IMR-90 (cell line): ENCODE measurements at regions not wholly inside any gene's neighbourhood (a gene's known extent, or its start where the extent isn't known, plus 50 kb on each side); places are given as distances from the start of the nearest gene placed in this dataset.
A peak's percentile ranks its signal among the peaks of the same experiment; 100 is the strongest.

Experiments
- ATAC-seq: fragments of 200-7000 bp; cut with Tn5 transposase; 2 replicates; pipeline ENCODE4 v1.9.1; 2020; ENCODE audit warnings: low read depth, mild to moderate bottlenecking, moderate library complexity
- BruUV-seq: library from RNA; stranded (reverse); fragments of 400-500 nt; replicated peaks from 2 replicates; lab custom pipeline; 2021; lab: Mats Ljungman, UMichigan
- CTCF ChIA-PET: fragments of 300-600 bp; formaldehyde crosslinking; extraction: SDS; loops from one replicate; lab custom pipeline; 2021; ENCODE audit warnings: antibody characterized with exemption; lab: Yijun Ruan, JAX
- POLR2A ChIA-PET: fragments of 300-600 bp; sonication (Branson Sonifier 250); formaldehyde crosslinking; loops from one replicate; lab custom pipeline; 2022; ENCODE audit warnings: antibody characterized with exemption; ENCODE audit not compliant: unreplicated experiment; lab: Charles Lee
- DNase-seq: peaks from one replicate; pipeline ENCODE4 v3.0.0; 2013
- H2AFZ ChIP-seq: replicated peaks from 2 replicates; pipeline ENCODE3; 2013; ENCODE audit warnings: low read length, mild to moderate bottlenecking; ENCODE audit not compliant: poor library complexity
- H2AK5ac ChIP-seq: 2 replicates; pipeline ENCODE4 v1.6.1; 2013; ENCODE audit warnings: low read depth, low read length, inconsistent platforms
- H2AK9ac ChIP-seq: replicated peaks from 2 replicates; pipeline ENCODE3; 2013; ENCODE audit warnings: mild to moderate bottlenecking, low read depth, low read length, moderate library complexity; ENCODE audit not compliant: poor library complexity
- H2BK120ac ChIP-seq: 2 replicates; pipeline ENCODE4 v1.6.1; 2013; ENCODE audit warnings: low read depth, low read length, inconsistent platforms
- H2BK15ac ChIP-seq: 3 replicates; pipeline ENCODE4 v1.6.1; 2013; ENCODE audit warnings: low read depth, low read length, inconsistent platforms
- H2BK20ac ChIP-seq: 2 replicates; pipeline ENCODE4 v1.6.1; 2013; ENCODE audit warnings: low read depth, mild to moderate bottlenecking, inconsistent platforms, low read length, moderate library complexity
- H2BK5ac ChIP-seq: 2 replicates; pipeline ENCODE4 v1.6.1; 2013; ENCODE audit warnings: mild to moderate bottlenecking, low read depth, low read length, inconsistent platforms; ENCODE audit not compliant: poor library complexity, severe bottlenecking
- H3K14ac ChIP-seq: replicated peaks from 2 replicates; pipeline ENCODE4 v1.6.1; 2013; ENCODE audit warnings: low read depth, low read length, inconsistent platforms
- H3K18ac ChIP-seq: 2 replicates; pipeline ENCODE4 v1.6.1; 2013; ENCODE audit warnings: low read depth, low read length, control low read depth
- H3K23ac ChIP-seq: 2 replicates; pipeline ENCODE4 v1.6.1; 2013; ENCODE audit warnings: low read depth, low read length, inconsistent platforms
- H3K27ac ChIP-seq: 2 replicates; pipeline ENCODE4 v1.5.1; 2013; ENCODE audit warnings: mild to moderate bottlenecking, control low read depth, low read length; ENCODE audit not compliant: insufficient read depth
- H3K27me3 ChIP-seq: 2 replicates; pipeline ENCODE4 v1.6.1; 2013; ENCODE audit warnings: low read length; ENCODE audit not compliant: control insufficient read depth, insufficient read depth
- H3K36me3 ChIP-seq: 2 replicates; pipeline ENCODE4 v1.6.1; 2013; ENCODE audit warnings: low read length, mixed read lengths; ENCODE audit not compliant: control insufficient read depth, insufficient read depth
- H3K4ac ChIP-seq: 2 replicates; pipeline ENCODE4 v1.6.1; 2013; ENCODE audit warnings: low read depth, low read length, inconsistent platforms
- H3K4me1 ChIP-seq: 2 replicates; pipeline ENCODE4 v1.6.1; 2013; ENCODE audit warnings: low read length, mixed read lengths; ENCODE audit not compliant: control insufficient read depth, insufficient read depth
- H3K4me2 ChIP-seq: 2 replicates; pipeline ENCODE4 v1.6.1; 2013; ENCODE audit warnings: low read depth, mild to moderate bottlenecking, control low read depth, low read length, moderate library complexity
- H3K4me3 ChIP-seq: 2 replicates; pipeline ENCODE4 v1.5.1; 2013; ENCODE audit warnings: low read depth, mild to moderate bottlenecking, control low read depth, low read length, moderate library complexity; ENCODE audit not compliant: insufficient read depth
- H3K56ac ChIP-seq: 2 replicates; pipeline ENCODE4 v1.6.1; 2013; ENCODE audit warnings: low read length, inconsistent platforms; ENCODE audit not compliant: insufficient read depth; ENCODE audit errors: extremely low read depth
- H3K79me1 ChIP-seq, 2 experiments: 2 replicates each; pipeline ENCODE4 v1.6.1; 2013; ENCODE audit warnings: low read length in 2 of 2, inconsistent platforms in 1 of 2, low read depth in 1 of 2
- H3K9ac ChIP-seq: 2 replicates; pipeline ENCODE4 v1.6.1; 2013; ENCODE audit warnings: low read depth, low read length, control low read depth
- H3K9me1 ChIP-seq: 2 replicates; pipeline ENCODE4 v1.6.1; 2013; ENCODE audit warnings: low read length, inconsistent platforms; ENCODE audit not compliant: insufficient read depth
- H3K9me3 ChIP-seq: 2 replicates; pipeline ENCODE4 v1.6.1; 2013; ENCODE audit warnings: low read length; ENCODE audit not compliant: control insufficient read depth, insufficient read depth
- H4K20me1 ChIP-seq: 2 replicates; pipeline ENCODE4 v1.6.1; 2013; ENCODE audit warnings: low read length, inconsistent platforms; ENCODE audit not compliant: insufficient read depth
- H4K5ac ChIP-seq: 2 replicates; pipeline ENCODE4 v1.6.1; 2013; ENCODE audit warnings: mild to moderate bottlenecking, low read depth, low read length, control low read depth
- H4K8ac ChIP-seq, 2 experiments: 2 replicates each; pipeline ENCODE4 v1.6.1; 2013; ENCODE audit warnings: low read depth in 2 of 2, low read length in 2 of 2, control low read depth in 1 of 2, inconsistent platforms in 1 of 2
- H4K91ac ChIP-seq: 2 replicates; pipeline ENCODE4 v1.6.1; 2013; ENCODE audit warnings: low read depth, low read length, inconsistent platforms; ENCODE audit not compliant: insufficient read depth
- CEBPB ChIP-seq: IDR thresholded peaks from 2 replicates; pipeline ENCODE4 v1.6.1; 2012; ENCODE audit warnings: low read depth, low read length, improper control_type of control experiment
- MXI1 ChIP-seq: IDR thresholded peaks from 2 replicates; pipeline ENCODE4 v1.6.1; 2012; ENCODE audit warnings: low read depth, mild to moderate bottlenecking, low read length, moderate library complexity, borderline replicate concordance
- WGBS, 2 experiments: methylation state at CpG; one replicate each; pipeline versions ENCODE4 v1.1.5 to v1.1.7; 2013; ENCODE audit warnings: missing lambda C conversion rate in 2 of 2; ENCODE audit not compliant: insufficient read length in 1 of 2; ENCODE audit errors: extremely low coverage in 2 of 2; 5-methylcytosine and 5-hydroxymethylcytosine counted together
- dilution Hi-C: fragments of 300-500 bp; cut with HindIII; formaldehyde crosslinking; loops from one replicate; pipeline ENCODE4 v1.14.3; 2018; ENCODE audit warnings: low sequenced_read_pairs; ENCODE audit not compliant: unreplicated experiment
- in situ Hi-C: fragments of 300-500 bp; cut with MboI; formaldehyde crosslinking; loops from 3 replicates; pipeline ENCODE4 v1.14.3; 2019; ENCODE audit warnings: low sequenced_read_pairs, inconsistent platforms, mixed read lengths
- intact Hi-C: fragments of 100-400 bp; cut with micrococcal nuclease; formaldehyde crosslinking; loops from 2 replicates; pipeline ENCODE4 v1.10.0; 2022

GRCh38 chr3:156606729-156607128 is 51.8 kb upstream of the SSR3 start:
- ChIA-PET POLR2A (interaction anchor here (1.0 kb wide), 1 partner anchor 7 kb away, joined by 4 read pairs; no protein-coding TSS in a partner anchor), CTCF (no interaction called here)
- Histone ChIP-seq H2BK15ac (no peak overlapping the region), H4K91ac (no peak overlapping the region), H3K18ac (no peak overlapping the region; the same call in 1 of the 2 replicates), H3K4me1 (peaks cover 3% of the 10 kb centered on the region; the same call in 1 of the 2 replicates), H3K27me3 (no peaks in the 10 kb centered on the region), H3K79me1 (no peaks in the 10 kb centered on the region), H2BK20ac (no peak overlapping the region), H2BK120ac (no peak overlapping the region), H3K9me3 (no peaks in the 10 kb centered on the region), H3K9ac (no peak overlapping the region; the same call in 1 of the 2 replicates), H3K14ac (no peak overlapping the region), H2BK5ac (no peak overlapping the region), H3K4me3 (no peak overlapping the region), H3K27ac (no peak overlapping the region), H2AK5ac (no peak overlapping the region), H3K36me3 (no peaks in the 10 kb centered on the region), H3K9me1 (no peaks in the 10 kb centered on the region), H3K23ac (no peak overlapping the region), H2AK9ac (no peak overlapping the region), H4K20me1 (no peaks in the 10 kb centered on the region), H3K4ac (no peak overlapping the region), H3K56ac (no peak overlapping the region), H2AFZ (no peak overlapping the region), H4K8ac (peak overlapping the region; percentile 35 to 66; a peak in 1 of 4 replicates), H4K5ac (peak overlapping the region; percentile 48; the same call in 1 of the 2 replicates), H3K4me2 (peak overlapping the region; percentile 39; the same call in 1 of the 2 replicates)
- BruUV-seq = no TSS peak
- dilution Hi-C loops = no loop called here
- in situ Hi-C loops = no loop called here
- DNase-seq (no peak), ATAC-seq (no peak)
- intact Hi-C loops = no loop called here
- WGBS, 2 experiments = no CpG with 5 or more reads among the region's 4 CpGs
- TF ChIP-seq MXI1 = no peak
- TF ChIP-seq CEBPB = peak; percentile 70
